HG02938 (cell line): ENCODE measurements at regions not wholly inside any gene's neighbourhood (a gene's known extent, or its start where the extent isn't known, plus 50 kb on each side); places are given as distances from the start of the nearest gene placed in this dataset.

Source experiments
- ATAC-seq: cut with Tn5 transposase; IDR thresholded peaks from one replicate; pipeline ENCODE4 v1.9.1; 2021; ENCODE audit warnings: mild to moderate bottlenecking, moderate library complexity; ENCODE audit not compliant: unreplicated experiment

GRCh38 chr1:34270181-34270580 is 93.5 kb downstream of the C1orf94 start:
- no peak for ATAC-seq

GRCh38 chr1:34272152-34272551 is 95.4 kb downstream of the C1orf94 start:
- ATAC-seq = no peak

DNA sequence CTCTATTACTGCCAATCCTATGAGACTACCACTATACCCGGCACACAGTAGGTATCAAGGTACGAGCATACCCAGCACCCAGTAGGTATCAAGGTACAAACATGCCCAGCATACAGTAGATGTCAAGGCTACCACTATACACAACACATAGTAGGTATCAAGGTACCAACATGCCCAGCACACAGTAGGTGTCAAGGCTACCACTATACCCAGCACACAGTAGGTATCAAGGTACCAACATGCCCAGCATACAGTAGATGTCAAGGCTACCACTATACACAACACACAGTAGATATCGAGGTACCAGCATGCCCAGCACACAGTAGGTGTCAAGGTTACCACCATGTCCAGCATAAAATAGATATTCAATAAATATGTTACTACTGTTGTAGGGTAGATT is 98.4 kb downstream of the C1orf94 start:
- ATAC-seq = no peak

DNA sequence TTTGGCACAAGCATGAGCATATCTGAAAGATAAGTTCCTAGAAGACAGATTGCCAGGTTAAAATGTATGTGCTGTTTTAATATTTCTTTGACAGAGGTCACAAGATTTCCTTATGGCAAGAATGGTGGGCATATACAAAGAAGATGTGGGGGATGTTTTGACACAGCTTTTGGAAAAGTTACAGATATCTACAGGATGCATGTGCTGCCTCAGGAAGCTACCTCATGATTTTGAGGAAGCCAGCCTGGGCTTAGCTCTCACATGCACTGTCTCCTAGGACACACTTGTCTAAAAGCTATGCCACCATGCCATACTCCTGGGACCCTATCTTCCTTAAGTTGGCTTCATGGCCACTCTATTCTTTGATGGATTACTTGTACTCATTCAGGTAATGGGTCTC is 99.9 kb downstream of the C1orf94 start:
- ATAC-seq = no peak

DNA sequence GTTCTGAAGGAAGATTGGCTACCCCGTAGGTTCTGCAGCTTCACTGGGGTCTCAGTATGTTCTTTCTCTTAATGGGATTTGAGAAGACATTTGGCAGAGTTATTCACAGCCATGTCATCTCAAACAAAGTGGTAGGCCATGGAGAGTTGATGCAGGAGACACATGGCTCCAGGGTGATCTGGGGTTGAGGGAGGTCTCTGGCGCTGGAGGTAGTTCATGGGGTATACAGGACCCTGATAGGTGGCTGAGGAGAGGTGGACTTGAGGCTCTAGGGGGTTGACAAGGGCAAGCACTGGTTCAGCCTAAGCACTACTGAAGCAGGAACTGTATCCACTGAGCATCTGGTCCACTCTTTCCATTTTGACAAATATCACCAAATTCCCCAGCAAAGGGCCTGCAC is 100.4 kb downstream of the C1orf94 start:
- ATAC-seq = no peak

GRCh38 chr1:34278211-34278610 is 101.5 kb downstream of the C1orf94 start:
- ATAC-seq = no peak

DNA sequence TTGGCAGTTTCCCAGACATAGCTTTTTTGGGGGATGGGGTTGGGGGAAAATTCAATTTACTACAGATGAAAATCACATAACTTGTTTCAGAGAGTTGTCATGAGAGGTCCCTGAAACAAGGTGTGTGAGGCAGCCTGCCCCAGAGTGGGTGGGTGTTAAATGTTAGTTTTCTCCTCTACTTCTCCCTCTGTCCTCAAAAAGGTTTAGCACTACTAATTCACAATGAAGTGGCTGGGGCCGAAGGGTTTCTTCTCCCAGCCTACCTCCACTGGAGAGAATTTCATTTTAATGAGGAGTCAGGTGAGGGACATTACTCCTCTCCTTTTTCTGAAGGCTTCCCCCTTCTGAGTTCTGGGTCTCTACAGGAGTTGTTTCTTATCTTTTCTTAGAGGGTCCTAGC is 103.3 kb downstream of the C1orf94 start:
- no peak for ATAC-seq

DNA sequence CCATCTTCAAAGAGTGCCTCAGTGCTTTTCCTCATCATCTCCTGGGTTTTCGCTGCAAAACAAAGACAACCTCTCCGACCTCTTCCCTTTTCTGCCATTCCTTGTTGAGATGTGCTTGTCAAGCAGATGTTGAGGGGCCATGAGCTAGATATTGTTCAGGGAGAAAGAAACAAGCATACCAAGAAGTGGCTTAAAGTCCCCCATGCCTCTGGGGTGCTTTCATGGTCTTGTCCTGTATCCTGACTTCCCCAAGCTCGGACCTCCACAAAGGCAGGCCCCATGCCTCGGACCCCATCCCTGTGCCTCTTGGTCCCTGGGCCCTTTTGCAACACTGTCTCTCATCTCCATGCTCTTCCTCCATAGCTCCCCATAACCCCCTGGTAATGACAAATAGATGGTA is 103.8 kb downstream of the C1orf94 start:
- ATAC-seq = no peak

DNA sequence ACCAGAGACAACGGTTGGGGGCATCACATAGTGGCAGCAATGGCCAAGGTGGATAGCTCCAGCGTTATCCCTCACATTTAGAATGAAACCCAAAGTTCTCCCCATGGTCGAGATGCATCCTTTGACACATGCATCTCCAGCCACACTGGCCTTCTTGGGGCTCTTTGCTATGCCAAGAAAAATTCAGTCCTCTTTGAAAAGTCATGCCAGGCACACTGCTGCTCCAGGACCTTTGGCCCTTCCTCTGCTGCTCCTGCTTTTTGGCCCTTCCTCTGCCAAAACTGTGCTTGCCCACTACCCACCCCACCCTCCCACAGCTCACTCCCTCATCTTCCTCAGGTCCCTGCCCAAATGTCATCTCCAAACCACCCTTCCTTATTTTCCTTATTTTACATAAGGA is 106.4 kb downstream of the C1orf94 start:
- ATAC-seq = no peak

GRCh38 chr1:34286511-34286910 is 109.8 kb downstream of the C1orf94 start:
- ATAC-seq = no peak

- ATAC-seq = no peak
Measured at GRCh38 chr1:34290831-34291230, 114.1 kb downstream of the C1orf94 start.

- ATAC-seq = no peak
Measured at GRCh38 chr1:34292472-34292871, 115.8 kb downstream of the C1orf94 start.

- ATAC-seq = no peak
Measured at GRCh38 chr1:34296059-34296458, 119.4 kb downstream of the C1orf94 start.

DNA sequence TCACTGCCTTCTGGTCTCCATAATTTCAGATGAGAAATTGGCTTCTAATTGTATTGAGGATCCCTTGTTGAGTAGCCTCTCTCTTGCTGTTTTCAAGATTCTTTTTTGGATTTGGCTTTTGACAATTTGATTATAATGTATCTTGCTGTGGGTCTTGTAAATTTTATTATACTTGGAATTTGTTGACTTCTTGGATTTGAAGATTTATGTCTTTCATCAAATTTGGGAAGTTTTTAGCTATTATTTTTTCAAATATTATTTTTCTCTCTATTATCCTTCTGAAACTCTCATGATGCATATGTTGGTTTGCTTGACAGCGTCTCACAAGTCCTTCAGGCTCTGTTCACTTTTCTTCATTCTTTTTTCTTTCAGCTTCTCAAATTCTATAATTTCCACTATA is 126.1 kb downstream of the C1orf94 start:
- ATAC-seq = no peak

DNA sequence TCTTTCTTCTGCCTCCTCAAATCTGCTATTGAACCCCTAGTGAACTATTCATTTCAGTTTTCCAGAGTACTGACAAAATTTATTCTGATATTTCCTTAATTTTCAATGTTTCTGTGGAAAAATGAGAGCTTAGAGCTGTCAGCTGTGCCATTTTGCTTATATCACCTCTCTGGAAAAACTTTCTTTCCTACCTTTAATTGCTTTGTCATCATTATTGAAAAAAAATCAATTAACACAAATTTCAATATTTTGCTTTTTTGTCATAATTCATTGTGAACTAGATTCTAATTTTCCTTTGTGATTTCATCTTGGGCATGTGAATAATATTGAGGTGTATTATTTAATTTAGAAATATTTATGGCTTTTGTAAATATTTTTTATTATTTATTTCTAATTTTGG is 126.5 kb downstream of the C1orf94 start:
- ATAC-seq = no peak

- ATAC-seq = no peak
Measured at GRCh38 chr1:34306568-34306967, 129.9 kb downstream of the C1orf94 start.

DNA sequence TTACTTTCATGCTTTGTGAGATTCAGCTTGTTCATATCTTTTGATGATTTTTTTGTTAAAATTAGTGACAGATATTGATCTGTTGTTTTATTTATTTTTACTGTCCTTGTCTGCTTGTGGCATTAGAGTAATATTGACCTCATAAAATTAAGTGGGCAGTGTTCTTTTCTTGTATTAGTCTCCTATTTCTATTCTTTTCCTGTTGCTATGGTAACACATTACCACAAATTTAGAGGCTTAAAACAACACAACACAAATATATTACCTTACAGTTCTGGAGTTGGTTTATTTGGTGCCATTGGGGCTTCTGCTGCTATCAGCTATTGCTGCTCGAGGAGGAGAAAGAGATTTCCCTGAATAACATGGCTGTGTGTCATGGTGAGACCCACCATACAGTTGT is 135.7 kb downstream of the C1orf94 start:
- no peak for ATAC-seq

DNA sequence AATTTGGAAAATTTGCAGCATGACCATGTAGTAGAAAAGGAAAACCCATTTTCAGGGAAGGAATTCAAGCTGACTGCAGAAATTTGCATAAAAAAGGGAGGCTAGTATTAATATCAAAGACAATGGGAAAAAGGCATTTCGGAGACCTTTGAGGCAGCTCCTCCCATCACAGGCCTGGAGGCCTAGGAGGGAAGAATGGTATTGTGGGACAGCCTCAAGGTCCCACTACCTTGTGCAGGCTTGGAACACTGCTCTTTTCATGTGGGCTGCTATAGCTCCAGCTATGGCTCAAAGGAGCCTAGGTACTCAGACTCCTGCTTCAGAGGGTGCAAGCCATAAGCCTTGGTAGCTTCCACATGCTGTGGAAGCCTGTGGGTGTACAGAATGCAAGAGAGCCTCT is 139.3 kb downstream of the C1orf94 start:
- ATAC-seq = no peak

- ATAC-seq = no peak
Measured at GRCh38 chr1:34316773-34317172, 140.1 kb downstream of the C1orf94 start.

- ATAC-seq = no peak
Measured at GRCh38 chr1:34319218-34319617, 142.5 kb downstream of the C1orf94 start.

- no peak for ATAC-seq
Measured at GRCh38 chr1:34320053-34320669, 143.5 kb downstream of the C1orf94 start.

DNA sequence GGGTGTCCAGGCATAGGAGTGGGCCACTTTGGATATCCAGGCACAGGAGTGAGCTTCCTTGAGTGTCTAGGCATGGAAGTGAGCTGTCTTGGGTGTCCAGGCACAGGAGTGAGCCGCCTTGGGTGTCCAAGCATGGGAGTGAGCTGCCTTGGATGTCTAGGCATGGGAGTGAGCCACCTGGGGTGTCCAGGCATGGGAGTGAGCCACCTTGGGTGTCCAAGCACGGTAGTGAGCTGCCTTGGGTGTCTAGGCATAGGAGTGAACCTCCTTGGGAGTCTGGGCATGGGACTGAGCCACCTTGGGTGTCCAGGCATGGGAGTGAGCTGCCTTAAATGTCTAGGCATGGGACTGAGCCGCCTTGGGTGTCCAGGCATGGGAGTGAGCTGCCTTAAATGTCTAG is 146.3 kb downstream of the C1orf94 start:
- ATAC-seq = no peak

DNA sequence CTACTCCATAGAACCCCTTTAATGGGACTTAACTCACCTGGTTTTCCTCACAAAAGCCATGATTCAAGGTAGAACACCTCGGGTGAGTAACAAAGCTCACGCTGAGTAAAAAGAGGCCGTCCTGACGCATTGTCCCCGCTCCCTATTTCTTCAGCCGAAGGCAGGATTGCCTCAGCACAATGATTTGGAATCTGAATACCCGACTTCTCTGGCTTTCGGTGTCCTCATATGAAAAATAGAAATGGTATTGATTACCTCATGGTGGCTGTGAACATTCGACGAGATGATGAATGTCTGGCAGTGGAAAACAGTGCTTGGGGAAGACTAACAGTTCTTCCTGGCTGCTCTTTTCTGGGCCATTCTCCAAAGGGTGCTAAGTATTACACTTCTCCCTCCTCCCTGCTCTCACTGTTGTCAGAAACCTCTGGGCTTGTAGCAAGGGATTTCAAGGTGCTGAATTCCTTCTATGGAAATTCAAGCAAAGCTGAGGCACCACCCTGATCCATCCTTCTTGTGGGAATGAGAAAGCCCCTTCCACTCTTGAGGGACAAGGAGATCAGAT is 148.3 kb downstream of the C1orf94 start:
- ATAC-seq = no peak
